ENCODE measurements at regions not wholly inside any gene's neighbourhood (a gene's known extent, or its start where the extent isn't known, plus 50 kb on each side); places are given as distances from the start of the nearest gene placed in this dataset.
"Not testable (repeated sequence)": the region's sequence is repeated elsewhere in the genome, so short reads cannot be mapped to it uniquely, and the experiment has no call there.

DNA sequence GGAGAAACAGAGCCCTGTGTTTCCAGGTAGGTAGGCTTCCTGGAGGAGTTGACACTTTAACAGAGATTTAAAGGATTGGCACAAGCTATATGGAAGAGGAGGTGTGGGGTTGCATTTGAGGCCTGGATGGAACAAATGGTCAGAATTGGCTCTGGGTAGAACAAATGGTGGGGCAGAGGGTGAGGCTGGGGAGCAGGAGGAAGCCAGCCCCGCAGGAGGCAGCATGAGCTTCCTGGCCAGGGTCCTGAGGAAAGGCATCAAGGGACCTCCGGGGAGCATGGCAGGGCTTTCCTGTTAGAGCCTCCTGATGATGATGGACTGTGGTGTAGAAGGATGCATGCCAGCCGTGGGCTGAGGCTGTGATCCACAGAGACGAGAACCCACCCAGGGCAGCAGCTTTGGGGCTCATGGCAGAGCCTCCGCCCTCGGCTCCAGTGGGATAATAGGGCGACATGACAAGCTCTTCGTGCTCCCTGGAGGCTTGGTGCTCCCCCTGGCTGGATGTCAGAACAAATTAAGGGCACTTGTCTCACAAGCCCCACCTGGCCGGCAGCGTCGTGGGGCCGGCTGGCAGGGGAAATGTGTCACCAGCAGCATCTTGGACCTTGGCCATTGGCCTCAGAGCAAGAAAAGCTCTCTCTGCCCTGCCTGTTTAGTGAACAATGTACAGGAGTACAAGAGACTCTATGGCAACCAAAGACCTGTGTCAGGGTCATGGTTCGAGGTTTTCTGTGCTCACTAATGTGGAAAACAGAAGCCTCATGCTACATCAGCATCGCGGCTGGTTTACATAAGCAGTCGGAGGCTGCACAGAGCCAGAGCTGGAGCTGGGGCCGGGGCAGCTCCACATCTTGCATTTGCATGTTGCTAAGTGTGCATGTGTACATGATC lies 153.5 kb downstream of the MYCN start:
- DNase-seq: no peak

DNA sequence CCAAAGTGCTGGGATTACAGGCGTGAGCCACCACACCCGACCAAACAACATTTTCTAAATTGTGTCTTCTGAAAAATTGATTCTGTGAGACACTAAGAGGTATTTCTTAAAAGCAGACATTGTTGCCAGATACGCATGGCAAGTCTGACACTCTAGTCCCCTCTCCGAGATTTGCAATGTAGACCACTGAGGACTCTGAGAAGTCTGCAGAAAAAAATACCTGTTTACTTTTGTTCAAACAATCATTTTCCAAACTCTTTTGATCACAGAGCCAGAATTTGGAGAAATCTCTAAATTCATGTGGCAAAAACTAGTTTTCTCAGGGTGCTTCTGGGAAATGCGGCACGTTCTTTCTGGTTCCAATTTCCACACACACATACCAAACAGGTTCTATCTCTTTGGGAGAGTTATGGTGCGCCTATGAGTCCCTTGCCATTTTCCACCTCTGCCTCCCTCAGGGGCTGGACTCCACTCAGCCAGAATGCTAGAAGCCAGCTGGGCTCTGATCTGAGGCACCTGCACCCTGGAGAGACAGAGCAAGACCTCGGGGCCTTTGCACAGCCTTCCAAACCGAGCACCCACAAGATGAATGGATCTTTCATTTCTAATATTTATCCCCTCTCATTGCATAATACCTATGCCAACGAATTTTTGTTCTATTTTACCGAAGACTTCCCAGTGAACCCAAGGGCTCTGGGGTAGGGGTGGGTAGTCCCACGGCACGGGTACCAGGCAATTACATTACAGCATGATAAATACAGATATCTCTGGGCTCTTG lies 152.7 kb downstream of the MYCN start:
- no peak for DNase-seq

DNA sequence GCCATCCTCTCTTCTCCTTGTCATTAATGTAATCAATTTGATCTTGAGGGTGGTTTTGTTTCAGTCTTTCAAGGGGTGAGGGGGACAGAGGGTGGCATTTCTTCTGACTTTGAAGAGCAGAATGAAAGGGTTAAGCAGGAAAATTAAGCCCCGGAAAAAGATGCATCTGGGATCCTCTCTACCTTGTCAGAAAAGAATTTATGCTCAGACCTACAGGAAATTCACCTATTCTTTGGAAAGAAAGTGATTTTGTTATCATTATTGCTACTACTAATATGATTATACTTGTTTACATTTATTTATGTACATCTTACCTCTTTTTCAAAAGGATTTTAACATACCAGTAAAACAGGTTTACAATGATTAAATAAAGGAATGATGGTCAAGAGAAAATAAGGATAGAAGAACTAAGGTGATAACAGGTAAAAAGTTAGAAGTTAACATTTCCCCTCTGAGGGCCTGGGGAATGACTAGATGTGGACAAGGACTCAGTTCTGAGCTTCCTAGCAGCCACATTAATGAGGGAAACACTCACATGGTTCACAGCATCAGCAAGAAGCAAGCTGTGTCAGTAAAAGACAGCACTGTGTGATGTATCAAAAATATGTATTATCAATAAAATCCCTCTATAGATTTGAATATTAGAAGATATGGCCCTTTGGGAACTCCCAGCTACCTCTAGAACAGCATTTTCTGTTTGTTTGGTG lies 151.4 kb downstream of the MYCN start:
- no peak for DNase-seq

DNA sequence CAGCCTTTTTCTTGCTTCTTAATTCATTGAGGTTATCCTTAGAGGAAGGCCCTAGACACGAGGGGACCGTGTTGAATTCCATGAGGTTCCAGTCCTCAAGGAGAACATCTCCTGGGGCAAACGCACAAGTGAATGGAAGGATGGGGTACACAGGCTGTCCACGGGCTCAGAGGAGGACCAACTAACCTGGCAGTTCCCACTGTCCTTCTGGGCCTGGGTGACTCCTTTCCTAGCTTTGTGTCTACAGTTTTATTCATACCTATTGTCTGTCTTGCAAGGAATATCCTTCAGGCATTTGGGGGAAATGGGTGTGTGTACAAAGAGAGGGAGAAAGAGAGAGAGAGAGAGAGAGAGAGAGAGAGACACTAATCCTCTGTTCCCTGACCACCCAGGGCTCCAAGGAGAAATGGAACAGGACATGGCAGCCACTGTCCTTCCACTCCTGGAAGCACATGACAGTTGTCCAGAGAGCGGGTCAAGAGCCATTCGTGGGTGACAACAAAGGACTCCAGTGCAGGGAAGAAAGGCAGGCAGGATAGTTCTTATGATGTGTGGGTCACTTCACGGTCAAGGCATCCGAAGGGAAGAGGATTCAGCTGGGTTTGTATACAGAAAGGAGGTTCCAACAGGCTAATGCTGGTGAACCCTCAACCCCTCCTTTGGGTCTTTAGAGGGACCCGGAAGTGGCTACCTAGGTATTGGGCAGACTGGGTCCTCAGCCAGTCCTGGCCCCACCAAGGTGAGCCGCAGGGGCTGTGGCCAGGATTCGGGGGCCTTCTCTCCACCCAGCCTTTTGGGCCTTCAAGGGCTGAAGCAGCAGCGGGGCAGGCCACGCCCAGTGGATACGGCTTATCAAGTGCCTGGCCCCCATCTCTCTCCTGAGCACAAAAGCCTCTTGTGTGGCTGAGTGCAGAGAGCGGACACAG lies 150.6 kb downstream of the MYCN start:
- no peak for DNase-seq

DNA sequence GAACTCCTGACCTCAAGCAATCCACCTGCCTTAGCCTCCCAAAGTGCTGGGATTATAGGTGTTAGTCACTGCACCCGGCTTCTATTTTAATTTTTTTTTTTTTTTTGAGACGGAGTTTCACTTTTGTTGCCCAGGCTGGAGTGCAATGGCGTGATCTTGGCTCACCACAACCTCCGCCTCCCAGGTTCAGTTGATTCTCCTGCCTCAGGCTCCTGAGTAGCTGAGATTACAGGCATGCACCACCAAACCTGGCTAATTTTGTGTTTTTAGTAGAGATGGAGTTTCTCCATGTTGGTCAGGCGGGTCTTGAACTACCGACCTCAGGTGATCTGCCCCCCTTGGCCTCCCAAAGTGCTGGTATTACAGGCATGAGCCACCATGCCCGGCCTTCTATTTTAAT lies 149.1 kb downstream of the MYCN start:
- DNase-seq: not testable (repeated sequence)

DNA sequence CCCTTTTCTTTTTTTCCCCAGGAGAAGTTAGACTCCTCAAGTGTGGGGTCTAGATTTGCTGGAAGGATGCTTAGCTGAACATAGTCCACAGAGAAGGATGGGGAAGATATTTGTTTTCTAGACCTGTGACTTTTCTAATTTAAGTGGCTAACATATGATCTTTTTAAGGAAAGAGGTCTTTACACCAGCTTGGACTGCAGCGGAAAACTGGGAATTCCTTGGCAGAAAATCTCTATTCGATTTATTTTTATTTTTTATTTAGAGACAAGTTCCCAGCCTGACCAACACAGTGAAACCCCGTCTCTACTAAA lies 148.4 kb downstream of the MYCN start:
- DNase-seq: no peak

DNA sequence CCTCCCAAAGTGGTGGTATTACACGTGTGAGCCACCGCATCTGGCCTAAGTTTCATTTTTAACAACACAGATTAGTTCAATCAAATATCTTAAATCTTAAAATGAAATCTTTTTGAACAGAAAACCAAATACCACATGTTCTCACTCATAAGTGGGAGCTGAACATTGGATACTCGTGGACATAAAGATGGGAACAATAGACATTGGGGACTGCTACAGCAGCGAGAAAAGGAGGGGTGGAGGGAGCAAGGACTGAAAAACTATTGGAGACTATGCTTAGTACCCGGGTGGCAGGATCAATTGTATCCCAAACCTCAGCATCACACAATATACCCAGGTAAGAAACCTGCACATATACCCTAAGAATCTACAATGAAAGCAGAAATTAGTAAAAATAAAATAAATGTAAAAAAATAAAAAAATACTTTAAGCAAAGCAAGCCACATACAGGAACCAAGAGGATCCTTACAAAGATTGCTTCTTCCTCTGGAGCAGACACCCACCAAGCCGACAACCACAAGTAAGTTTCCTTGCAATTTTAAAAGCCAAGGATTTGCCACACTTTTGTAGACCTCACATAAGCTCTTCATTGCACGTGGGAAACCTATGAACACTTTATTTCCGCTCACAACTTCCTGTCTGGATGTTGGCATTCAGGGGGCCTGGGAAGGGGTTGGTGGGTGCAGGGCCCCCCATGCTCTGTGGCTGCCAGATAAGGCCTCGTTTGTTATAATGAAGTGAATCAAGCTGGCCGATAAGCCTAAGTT lies 147.9 kb downstream of the MYCN start:
- DNase-seq: no peak

DNA sequence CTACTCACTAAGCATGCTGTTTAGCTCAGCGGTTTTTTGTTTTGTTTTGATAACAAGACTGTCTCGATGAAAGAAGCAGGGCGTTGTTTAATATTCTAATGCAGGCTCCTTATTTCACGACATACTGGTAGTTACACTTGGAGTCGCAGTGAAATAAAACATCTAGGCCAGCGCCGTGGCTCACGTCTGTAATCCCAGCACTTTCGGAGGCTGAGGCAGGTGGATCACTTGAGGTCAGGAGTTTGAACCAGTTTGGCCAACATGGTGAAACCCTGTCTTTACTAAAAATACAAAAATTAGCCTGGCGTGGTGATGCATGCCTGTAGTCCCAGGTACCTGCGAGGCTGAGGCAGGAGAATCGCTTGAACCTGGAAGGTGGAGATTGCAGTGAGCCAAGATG lies 145.8 kb downstream of the MYCN start:
- DNase-seq: not testable (repeated sequence)

DNA sequence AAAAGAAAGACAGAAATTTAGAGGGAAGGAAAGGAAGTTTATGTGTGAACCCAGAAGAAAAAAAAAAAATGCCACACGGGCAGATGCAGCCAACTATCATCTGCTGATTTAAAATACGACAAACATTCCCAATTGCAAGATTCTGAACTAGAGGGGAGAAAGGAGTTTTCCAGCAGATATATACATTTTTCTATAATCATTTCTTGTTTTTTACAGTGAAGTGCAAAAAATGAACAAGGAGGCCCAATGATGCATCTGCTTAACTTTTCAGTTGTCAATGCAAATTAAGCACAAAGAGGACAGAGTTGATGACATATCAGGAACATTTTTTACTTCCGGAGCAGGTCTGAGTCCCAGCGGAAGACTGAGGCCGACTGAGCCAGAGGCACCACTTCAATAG lies 144.7 kb downstream of the MYCN start:
- DNase-seq: no peak

DNA sequence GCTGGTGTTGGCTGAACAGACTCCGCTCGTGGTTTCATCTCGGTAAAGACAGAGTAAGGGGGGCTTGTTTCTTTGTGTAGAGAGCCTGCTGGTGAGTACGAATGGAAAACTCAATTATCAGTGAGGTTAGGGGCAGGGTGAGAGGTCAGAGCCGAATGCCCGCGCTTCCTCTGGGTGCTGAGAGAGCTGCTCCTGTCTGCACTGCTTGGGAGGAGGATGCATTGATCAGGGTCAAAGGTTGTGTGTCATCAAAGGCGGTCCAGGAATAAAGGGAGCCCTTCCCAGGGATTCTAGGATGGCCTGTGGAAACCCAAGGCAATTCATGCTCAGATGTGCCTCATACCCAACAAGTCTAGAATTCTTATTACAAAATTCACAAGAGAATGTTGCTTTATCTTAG lies 143.9 kb downstream of the MYCN start:
- DNase-seq: no peak

DNA sequence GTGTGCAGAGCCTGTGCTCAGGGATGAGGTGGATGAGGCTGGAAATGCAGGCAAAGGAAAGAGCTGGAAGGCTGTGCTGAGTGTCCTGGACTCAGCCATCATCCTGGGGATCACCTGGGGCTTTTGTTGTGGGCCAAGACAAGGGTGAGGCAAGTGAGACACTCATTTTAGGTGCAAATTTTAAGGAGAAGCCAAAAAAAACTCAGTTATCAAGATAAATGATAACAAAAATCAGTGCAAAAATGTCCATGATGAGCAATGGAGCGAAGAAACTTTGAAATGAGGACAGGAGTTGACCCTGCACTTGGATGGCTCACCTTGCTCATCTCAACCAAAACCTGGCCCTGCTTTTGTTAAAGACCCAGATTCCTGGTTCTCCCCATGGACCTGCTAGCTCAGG lies 141.9 kb downstream of the MYCN start:
- no peak for DNase-seq

DNA sequence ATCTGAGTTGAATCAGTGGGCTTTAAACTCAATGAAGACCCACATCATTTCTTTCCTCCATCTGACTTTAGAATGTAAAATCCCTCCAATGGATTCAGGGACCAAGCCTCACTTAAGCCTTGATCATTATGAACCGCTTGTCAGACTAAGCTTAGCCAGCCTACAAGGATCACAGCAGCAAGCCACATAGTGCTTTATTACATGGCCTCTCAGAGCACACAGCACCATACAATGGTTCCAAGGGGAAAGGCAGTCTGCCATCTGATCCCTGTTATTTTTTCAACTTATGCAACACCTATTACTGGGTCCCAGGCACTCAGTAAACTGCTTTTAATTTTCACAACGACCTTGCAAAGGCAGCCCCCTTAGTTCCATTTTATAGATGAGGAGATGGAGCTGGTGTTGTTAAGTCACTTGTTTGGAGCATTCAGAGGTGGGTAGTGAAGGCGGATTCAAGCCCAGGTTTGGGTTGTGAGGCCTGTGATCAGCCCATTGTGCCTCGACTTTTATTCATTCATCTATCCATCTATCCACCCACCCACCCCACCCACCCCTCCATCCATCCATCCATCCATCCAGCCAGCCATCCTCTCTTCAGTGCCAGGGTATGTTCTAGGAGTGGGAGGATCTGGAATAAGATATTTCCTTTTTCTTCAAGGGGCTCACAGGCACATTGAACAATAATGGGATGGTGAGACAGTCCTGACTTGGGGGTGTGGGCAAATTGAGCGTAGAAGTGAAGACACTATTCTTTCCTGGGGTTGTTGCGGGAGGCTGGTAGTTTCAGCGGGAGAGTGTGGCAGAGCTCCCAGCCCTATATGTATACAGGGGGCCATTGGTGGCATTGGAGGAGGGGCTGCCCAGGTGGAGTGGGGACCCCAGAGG lies 141.2 kb downstream of the MYCN start:
- no peak for DNase-seq

DNA sequence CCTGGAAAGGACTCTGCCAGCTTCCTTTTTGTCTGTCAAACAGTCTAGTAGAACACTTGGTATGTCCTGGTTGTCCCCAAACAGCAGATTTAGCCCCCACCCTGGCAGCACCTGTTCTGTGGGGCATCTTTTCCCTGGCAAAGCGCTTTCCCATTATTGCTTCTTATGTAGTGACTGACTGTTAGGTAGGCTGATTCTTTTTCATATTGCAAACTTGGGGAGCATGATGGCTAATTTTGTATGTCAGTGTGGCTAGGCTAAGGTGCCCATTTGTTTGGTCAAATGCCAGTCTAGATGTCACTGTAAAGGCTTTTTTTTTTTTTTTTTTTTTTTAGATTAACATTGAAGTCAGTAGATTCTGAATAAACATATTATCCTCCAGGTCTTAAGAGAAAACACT lies 140.2 kb downstream of the MYCN start:
- no peak for DNase-seq

DNA sequence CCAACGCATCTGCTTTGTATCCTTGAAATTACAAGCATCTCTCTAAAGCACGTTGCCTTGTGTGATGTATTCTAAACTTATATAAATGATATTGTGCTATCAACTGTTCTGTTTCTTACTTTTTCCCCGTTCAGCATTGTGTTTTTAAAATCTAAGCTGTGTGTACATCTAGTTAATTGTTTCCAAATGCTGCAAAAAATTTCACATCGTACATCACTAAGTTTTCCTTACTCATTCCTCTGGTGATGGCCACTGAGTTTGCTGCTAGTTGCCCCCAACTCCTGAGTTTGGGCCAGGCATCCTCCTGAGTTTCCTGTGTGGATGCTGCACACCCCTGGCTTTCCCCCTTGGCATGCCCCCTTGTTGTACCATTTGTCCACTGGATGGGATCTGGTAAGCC lies 139.7 kb downstream of the MYCN start:
- DNase-seq: no peak

DNA sequence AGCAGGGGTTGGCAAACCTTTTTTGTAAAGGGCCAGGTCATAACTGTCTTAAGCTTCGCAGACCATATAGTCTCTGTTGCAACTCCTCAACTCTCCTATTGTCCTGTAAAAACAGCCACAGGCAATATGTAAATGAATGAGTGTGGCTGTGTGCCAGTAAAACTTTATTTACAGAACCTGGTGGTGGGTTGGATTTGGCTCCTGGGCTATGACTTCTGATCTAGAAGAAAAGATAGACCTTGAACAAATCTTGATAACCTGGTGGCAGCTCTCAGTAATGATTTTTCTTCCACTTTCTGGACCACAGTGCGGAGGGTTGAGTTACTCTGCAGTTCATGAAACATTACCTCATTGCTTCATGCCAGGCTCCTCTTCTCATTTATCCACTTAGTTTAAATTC lies 139.3 kb downstream of the MYCN start:
- DNase-seq: no peak

DNA sequence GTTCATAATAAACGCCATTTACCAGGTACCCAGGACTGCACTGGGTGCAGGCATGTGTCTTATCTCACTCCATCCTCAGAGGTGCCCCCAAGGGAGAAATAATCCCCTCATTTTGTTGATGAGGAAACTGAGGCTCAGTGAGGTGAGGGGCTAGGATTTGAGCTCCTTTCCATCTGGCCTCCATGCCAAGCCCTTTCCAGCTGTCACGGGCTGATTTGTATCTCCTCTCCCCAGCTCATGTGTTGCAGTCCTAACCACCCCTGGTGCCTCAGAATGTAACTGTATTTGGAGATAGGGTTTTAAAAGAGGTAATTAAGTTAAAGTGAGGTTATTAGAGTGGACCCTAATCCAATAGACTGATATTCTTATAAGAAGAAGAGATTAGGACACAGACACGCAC lies 137.3 kb downstream of the MYCN start:
- no peak for DNase-seq

DNA sequence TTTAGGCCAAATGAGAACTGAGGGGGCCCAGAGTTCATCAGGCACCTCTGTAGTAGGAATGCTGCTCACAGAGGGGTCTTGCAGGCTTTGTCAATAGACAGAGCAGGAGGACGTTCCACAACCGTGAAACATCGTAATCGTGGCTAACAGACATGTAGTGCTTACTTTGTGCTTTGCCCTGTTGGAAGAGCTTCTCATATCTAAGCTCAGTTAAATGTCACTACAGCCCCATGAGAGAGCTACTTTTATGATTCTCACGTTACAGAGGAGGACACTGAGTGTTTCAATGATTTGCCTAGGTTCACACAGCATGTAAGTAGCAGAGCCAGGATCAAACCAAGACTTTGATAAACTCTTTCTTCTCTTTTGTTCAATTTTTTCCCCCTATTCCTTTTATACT lies 136.6 kb downstream of the MYCN start:
- DNase-seq: no peak

DNA sequence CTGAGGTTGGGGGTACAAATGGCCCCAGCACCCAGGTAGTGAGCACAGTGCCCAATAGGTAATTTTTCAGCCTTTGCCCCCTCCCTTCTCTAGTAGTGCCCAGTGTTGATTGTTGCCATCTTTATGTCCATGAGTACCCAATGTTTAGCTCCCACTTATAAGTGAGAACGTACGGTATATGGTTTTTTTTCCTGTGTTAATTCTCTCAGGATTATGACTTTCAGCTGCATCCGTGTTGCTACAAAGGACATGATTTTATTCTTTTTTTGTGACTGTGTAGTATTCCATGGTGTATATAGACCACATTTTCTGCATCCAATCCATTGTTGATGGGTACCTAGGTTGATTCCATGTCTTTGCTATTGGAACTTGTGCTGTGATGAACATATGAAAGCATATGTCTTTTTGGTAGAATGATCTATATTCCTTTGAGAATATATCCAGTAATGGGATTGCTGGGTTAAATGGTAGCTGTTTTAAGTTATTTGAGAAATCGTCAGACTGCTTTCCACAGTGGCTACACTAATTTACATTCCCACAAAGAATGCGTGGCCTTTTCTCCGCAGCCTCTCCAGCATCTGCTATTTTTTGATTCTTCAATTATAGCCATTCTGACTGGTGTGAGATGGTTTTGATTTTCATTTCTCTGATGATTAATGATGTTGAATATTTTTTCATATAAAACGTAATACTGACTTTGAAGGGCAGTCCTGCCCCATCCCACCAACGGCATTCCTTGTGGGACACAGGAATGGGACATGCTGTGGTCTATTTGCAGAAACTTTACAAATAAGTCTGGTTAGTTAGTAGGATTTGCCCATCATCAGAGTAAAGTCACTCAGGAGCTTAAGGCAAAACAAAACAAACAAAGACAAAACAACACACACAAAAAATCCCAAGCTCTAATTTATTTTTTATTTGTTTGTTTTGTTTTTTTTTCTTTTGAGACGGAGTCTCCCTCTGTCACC lies 135.0 kb downstream of the MYCN start:
- DNase-seq: no peak

DNA sequence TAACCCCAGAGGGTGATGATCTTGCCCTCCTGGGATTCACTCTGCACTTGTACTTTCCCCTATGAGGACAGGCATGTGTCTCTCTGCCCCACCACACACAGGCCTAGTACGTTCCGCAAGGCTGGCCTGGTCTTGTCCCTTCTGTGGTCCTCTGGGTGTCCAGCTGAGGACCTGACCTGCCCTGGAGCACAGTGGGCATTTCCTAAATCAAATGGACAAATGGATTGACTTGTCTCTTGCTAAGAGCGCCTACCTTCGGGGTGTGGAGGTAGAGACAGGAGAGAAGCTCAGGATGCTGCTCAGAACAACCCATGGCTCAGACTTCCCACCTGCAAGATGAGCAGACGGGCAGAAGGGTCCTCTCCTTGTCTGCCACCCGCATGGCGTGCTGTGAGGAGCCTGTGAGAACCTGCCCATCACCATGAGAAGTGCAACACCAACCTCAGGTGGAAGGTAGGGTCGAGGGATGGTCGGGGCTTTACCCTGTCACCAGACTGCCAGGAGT lies 133.6 kb downstream of the MYCN start:
- DNase-seq: no peak

Measured in hindlimb muscle (tissue), 1 donor.